Esophagus muscularis mucosa (tissue), 3 donors: ENCODE measurements at regions not wholly inside any gene's neighbourhood (a gene's known extent, or its start where the extent isn't known, plus 50 kb on each side); places are given as distances from the start of the nearest gene placed in this dataset.
"Not testable (repeated sequence)": the region's sequence is repeated elsewhere in the genome, so short reads cannot be mapped to it uniquely, and the experiment has no call there.

Experiments used
- CTCF ChIP-seq, 3 experiments: fragments of 200-600 bp in 2 of 3; fragments of 450-650 bp in 1 of 3; sonication (generic) in 2 of 3; IDR thresholded peaks; one replicate each; pipeline ENCODE4 v1.5.1; 2017 to 2019; ENCODE audit warnings: antibody characterized with exemption in 3 of 3, mild to moderate bottlenecking in 2 of 3, moderate library complexity in 1 of 3
- POLR2A ChIP-seq: fragments of 450-650 bp; IDR thresholded peaks from one replicate; pipeline ENCODE4 v1.6.1; 2017; ENCODE audit warnings: antibody characterized with exemption, moderate library complexity, mild to moderate bottlenecking, low read depth

GRCh38 chr1:121082995-121083394, 101.1 kb downstream of the FAM72B start:
- TF ChIP-seq POLR2A; CTCF (IDR thresholded peaks at IDR 0.05): not testable (repeated sequence)
